ENCODE measurements at regions not wholly inside any gene's neighbourhood (a gene's known extent, or its start where the extent isn't known, plus 50 kb on each side); places are given as distances from the start of the nearest gene placed in this dataset.

DNA sequence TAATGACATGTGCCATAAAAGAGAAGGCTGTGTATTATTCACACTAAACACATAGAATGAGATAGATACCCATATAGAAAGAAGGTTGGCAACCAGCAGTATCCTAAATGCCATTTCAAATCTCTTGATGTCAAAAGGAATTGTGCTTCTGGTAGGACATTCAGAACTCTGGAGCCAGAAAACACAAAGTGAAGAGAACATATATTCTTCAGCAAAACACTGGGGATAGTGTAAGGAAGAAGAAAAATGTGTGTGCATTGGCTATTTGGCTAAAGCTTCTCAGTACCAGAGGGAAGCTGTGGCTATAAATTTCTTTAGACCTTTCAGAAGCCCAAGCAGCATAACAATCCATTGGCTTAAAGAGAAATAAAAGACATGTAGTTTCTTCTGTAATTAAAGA, 551.6 kb upstream of the C9orf72 start:
- Histone ChIP-seq H3K27me3 (no peaks in the 10 kb centered on the region), H3K4me3 (no peak overlapping the region), H3K36me3 (no peaks in the 10 kb centered on the region), H3K9me3 (no peaks in the 10 kb centered on the region), H3K27ac (no peak overlapping the region), H3K4me1 (no peaks in the 10 kb centered on the region)
- intact Hi-C loops (cut with DNase I) = no loop called here
- DNase-seq (no peak), ATAC-seq (no peak)
- TF ChIP-seq POLR2A (IDR thresholded peaks at IDR 0.05) = no peak
- TF ChIP-seq, protein P1, sequence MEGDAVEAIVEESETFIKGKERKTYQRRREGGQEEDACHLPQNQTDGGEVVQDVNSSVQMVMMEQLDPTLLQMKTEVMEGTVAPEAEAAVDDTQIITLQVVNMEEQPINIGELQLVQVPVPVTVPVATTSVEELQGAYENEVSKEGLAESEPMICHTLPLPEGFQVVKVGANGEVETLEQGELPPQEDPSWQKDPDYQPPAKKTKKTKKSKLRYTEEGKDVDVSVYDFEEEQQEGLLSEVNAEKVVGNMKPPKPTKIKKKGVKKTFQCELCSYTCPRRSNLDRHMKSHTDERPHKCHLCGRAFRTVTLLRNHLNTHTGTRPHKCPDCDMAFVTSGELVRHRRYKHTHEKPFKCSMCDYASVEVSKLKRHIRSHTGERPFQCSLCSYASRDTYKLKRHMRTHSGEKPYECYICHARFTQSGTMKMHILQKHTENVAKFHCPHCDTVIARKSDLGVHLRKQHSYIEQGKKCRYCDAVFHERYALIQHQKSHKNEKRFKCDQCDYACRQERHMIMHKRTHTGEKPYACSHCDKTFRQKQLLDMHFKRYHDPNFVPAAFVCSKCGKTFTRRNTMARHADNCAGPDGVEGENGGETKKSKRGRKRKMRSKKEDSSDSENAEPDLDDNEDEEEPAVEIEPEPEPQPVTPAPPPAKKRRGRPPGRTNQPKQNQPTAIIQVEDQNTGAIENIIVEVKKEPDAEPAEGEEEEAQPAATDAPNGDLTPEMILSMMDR (IDR thresholded peaks at IDR 0.05) = no peak

- ATAC-seq (no peak), DNase-seq (no peak)
- Histone ChIP-seq H3K36me3 (no peaks in the 10 kb centered on the region), H3K4me1 (no peaks in the 10 kb centered on the region), H3K27ac (no peak overlapping the region), H3K9me3 (no peaks in the 10 kb centered on the region), H3K4me3 (no peak overlapping the region), H3K27me3 (no peaks in the 10 kb centered on the region)
- intact Hi-C loops (cut with DNase I) = no loop called here
- WGBS, 4 donors = 42 to 65% (median 61%) methylated on average over 3 of the region's 3 CpGs
- TF ChIP-seq, protein P1 (IDR thresholded peaks at IDR 0.05) = no peak
- TF ChIP-seq POLR2A (IDR thresholded peaks at IDR 0.05) = no peak
Measured at GRCh38 chr9:28127101-28127500, 553.8 kb upstream of the C9orf72 start.

DNA sequence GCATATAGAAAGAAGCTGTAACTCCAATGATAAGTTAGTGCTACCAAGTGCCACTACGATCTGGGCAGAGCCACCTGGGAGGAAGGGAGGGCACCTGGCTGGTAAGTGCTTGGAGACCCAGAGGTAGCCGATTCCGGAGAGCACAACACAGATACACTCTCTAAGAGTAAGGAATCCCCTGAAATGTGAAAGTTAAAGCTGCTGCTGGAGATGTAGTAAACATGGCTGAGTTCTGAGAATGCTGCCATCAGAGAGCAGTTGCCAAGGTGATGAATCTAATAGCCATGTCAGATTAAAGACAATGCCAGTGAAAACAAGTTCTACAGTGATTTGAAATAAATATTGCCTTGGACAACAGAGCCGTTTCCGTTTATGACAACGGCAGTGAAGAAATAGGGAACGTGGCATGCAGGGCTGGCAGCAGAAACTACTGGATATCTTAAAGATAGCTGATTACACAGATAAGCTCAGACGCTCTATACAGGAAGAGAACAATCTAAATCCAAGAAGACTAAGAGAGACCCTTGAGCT, 561.2 kb upstream of the C9orf72 start:
- Histone ChIP-seq H3K4me1 (no peaks in the 10 kb centered on the region), H3K36me3 (no peaks in the 10 kb centered on the region), H3K9me3 (no peaks in the 10 kb centered on the region), H3K27me3 (no peaks in the 10 kb centered on the region), H3K27ac (no peak overlapping the region), H3K4me3 (no peak overlapping the region)
- TF ChIP-seq, protein P1 (IDR thresholded peaks at IDR 0.05) = no peak
- TF ChIP-seq POLR2A (IDR thresholded peaks at IDR 0.05) = no peak
- WGBS, 4 donors = 66 to 73% (median 70%) methylated on average over 8 of the region's 8 CpGs
- intact Hi-C loops (cut with DNase I) = no loop called here
- no peak for ATAC-seq
- no peak for DNase-seq

DNA sequence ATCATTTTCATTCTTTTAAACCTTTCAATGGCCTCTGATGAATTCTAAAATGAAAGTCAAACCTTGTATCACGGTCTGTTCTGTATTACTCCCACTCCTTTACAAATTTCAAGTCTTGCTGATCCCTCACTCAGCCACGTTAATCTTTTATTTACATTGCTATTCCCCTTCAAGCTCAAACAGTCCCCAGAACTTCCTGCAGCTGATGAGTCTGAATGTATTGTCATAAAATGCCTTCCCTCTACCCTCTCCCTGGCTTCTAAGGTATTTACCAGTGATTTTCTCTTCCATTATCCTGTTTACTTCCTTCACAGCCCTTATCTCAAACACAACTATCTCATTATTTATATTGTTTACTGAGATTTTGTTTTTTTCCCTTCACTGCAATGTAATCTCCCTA, 562.3 kb upstream of the C9orf72 start:
- no peak for DNase-seq
- H3K4me3 ChIP-seq = no peak overlapping the region
- ATAC-seq = no peak
- H3K27me3 ChIP-seq = no peaks in the 10 kb centered on the region
- no peak overlapping the region for H3K27ac ChIP-seq
- H3K36me3 ChIP-seq = no peaks in the 10 kb centered on the region
- H3K4me1 ChIP-seq = no peaks in the 10 kb centered on the region
- intact Hi-C loops (cut with DNase I) = no loop called here
- TF ChIP-seq POLR2A (IDR thresholded peaks at IDR 0.05) = no peak
- TF ChIP-seq, protein P1 (IDR thresholded peaks at IDR 0.05) = no peak
- WGBS, 4 donors = 27 to 37% (median 32%) methylated on average over 2 of the region's 2 CpGs
- H3K9me3 ChIP-seq = no peaks in the 10 kb centered on the region
